ENCODE measurements at regions not wholly inside any gene's neighbourhood (a gene's known extent, or its start where the extent isn't known, plus 50 kb on each side); places are given as distances from the start of the nearest gene placed in this dataset.

- no peak overlapping the region for H3K4me3 ChIP-seq (replicated peaks; ENCODE audit: insufficient read depth, low read length)
- H3K27me3 ChIP-seq (ENCODE audit: insufficient read depth, poor library complexity, severe bottlenecking): no peaks in the 10 kb centered on the region
- no peak for DNase-seq (ENCODE audit: low read depth in 1 of 2, low spot score in 1 of 2)
- TF ChIP-seq POLR2AphosphoS5 (IDR thresholded peaks at IDR 0.05; ENCODE audit: low read depth) (no peak), SPI1 (IDR thresholded peaks at IDR 0.05; ENCODE audit: borderline replicate concordance, low read depth) (no peak), CTCF (IDR thresholded peaks at IDR 0.05; ENCODE audit: insufficient read depth, low read length) (no peak), GABPA (IDR thresholded peaks at IDR 0.05; ENCODE audit: low read depth) (no peak), REST (IDR thresholded peaks at IDR 0.05; ENCODE audit: insufficient replicate concordance, low read depth) (no peak)
- no peak overlapping the region for H3K27ac ChIP-seq (replicated peaks)
Measured at GRCh38 chr6:40247516-40248115, 313.4 kb upstream of the MOCS1 start.

GRCh38 chr6:40244699-40245098 lies 310.4 kb upstream of the MOCS1 start:
- Histone ChIP-seq H3K4me3 (replicated peaks; ENCODE audit: insufficient read depth, low read length) (no peak overlapping the region), H3K27ac (replicated peaks) (no peak overlapping the region), H3K27me3 (ENCODE audit: insufficient read depth, poor library complexity, severe bottlenecking) (no peaks in the 10 kb centered on the region)
- TF ChIP-seq REST (IDR thresholded peaks at IDR 0.05; ENCODE audit: insufficient replicate concordance, low read depth): no peak
- no peak for TF ChIP-seq POLR2AphosphoS5 (IDR thresholded peaks at IDR 0.05; ENCODE audit: low read depth)
- TF ChIP-seq GABPA (IDR thresholded peaks at IDR 0.05; ENCODE audit: low read depth): no peak
- no peak for TF ChIP-seq CTCF (IDR thresholded peaks at IDR 0.05; ENCODE audit: insufficient read depth, low read length)
- TF ChIP-seq SPI1 (IDR thresholded peaks at IDR 0.05; ENCODE audit: borderline replicate concordance, low read depth): no peak
- DNase-seq (ENCODE audit: low read depth in 1 of 2, low spot score in 1 of 2): no peak

- TF ChIP-seq POLR2AphosphoS5 (IDR thresholded peaks at IDR 0.05; ENCODE audit: low read depth) (no peak), GABPA (IDR thresholded peaks at IDR 0.05; ENCODE audit: low read depth) (no peak), CTCF (IDR thresholded peaks at IDR 0.05; ENCODE audit: insufficient read depth, low read length) (no peak), REST (IDR thresholded peaks at IDR 0.05; ENCODE audit: insufficient replicate concordance, low read depth) (no peak), SPI1 (IDR thresholded peaks at IDR 0.05; ENCODE audit: borderline replicate concordance, low read depth) (no peak)
- Histone ChIP-seq H3K27ac (replicated peaks) (no peak overlapping the region), H3K4me3 (replicated peaks; ENCODE audit: insufficient read depth, low read length) (no peak overlapping the region), H3K27me3 (ENCODE audit: insufficient read depth, poor library complexity, severe bottlenecking) (no peaks in the 10 kb centered on the region)
- no peak for DNase-seq (ENCODE audit: low read depth in 1 of 2, low spot score in 1 of 2)
Measured at GRCh38 chr6:40232698-40233097, 298.4 kb upstream of the MOCS1 start.

All from HL-60 (cell line).